H1 (cell line): ENCODE measurements at regions not wholly inside any gene's neighbourhood (a gene's known extent, or its start where the extent isn't known, plus 50 kb on each side); places are given as distances from the start of the nearest gene placed in this dataset.

Source experiments
- CTCF ChIA-PET: fragments of 300-600 bp; sonication (Branson Sonifier 250); formaldehyde crosslinking; loops from one replicate; lab custom pipeline; 2021; ENCODE audit not compliant: partially characterized antibody; lab: Charles Lee
- POLR2A ChIA-PET: fragments of 300-600 bp; sonication (Branson Sonifier 250); formaldehyde crosslinking; loops from one replicate; lab custom pipeline; 2021; ENCODE audit warnings: inconsistent platforms; ENCODE audit not compliant: partially characterized antibody; lab: Charles Lee
- DNase-seq, 2 experiments: peaks; one replicate each; pipeline versions ENCODE4 v3.0.0 to v3.0.0-alpha.2; 2010 to 2022; ENCODE audit warnings: low spot score in 2 of 2, low read depth in 1 of 2, mixed read lengths in 1 of 2
- FAIRE-seq: peaks from 2 replicates; lab custom pipeline; 2011; peaks lifted over from hg19 to GRCh38; lab: Jason Lieb, UNC
- H2AFZ ChIP-seq: 2 replicates; pipeline ENCODE4 v1.8.1; 2012; ENCODE audit warnings: low read length, inconsistent platforms
- H2AK5ac ChIP-seq: 2 replicates; pipeline ENCODE4 v1.6.1; 2013; ENCODE audit warnings: low read depth, low read length
- H2BK120ac ChIP-seq: replicated peaks from 2 replicates; pipeline ENCODE3; 2013; ENCODE audit warnings: low read depth, low read length, inconsistent platforms
- H2BK12ac ChIP-seq: 2 replicates; pipeline ENCODE4 v1.6.1; 2013; ENCODE audit warnings: low read depth, low read length
- H2BK15ac ChIP-seq: 2 replicates; pipeline ENCODE4 v1.6.1; 2013; ENCODE audit warnings: low read length
- H2BK20ac ChIP-seq: 2 replicates; pipeline ENCODE4 v1.6.1; 2013; ENCODE audit warnings: low read length
- H2BK5ac ChIP-seq: 2 replicates; pipeline ENCODE4 v1.6.1; 2013; ENCODE audit warnings: low read depth, low read length
- H3K14ac ChIP-seq: 2 replicates; pipeline ENCODE4 v1.6.1; 2013; ENCODE audit warnings: inconsistent platforms; ENCODE audit not compliant: insufficient read length
- H3K18ac ChIP-seq: 2 replicates; pipeline ENCODE4 v1.6.1; 2013; ENCODE audit warnings: low read length; ENCODE audit errors: extremely low read depth
- H3K23ac ChIP-seq: 2 replicates; pipeline ENCODE4 v1.6.1; 2013; ENCODE audit warnings: inconsistent platforms; ENCODE audit not compliant: insufficient read length
- H3K23me2 ChIP-seq: 2 replicates; pipeline ENCODE4 v1.6.1; 2013; ENCODE audit warnings: low read depth, low read length
- H3K27ac ChIP-seq: 2 replicates; pipeline ENCODE4 v1.6.1; 2011; ENCODE audit warnings: low read depth, low read length, inconsistent platforms
- H3K27me3 ChIP-seq, 4 experiments: replicated peaks in 1 of 4; 1 replicate in 1 of 4; 2 replicates in 3 of 4; pipeline versions ENCODE4 v1.6.1 to v1.8.1; 2011 to 2013; ENCODE audit warnings: low read length in 3 of 4, mild to moderate bottlenecking in 3 of 4, inconsistent platforms in 2 of 4, mixed read lengths in 2 of 4, moderate library complexity in 1 of 4; ENCODE audit not compliant: control insufficient read depth in 3 of 4, insufficient read depth in 3 of 4; ENCODE audit errors: extremely low read depth in 1 of 4
- H3K36me3 ChIP-seq, 4 experiments: 2 replicates each; pipeline versions ENCODE4 v1.6.1 to v1.8.1; 2011 to 2013; ENCODE audit warnings: mild to moderate bottlenecking in 4 of 4, low read length in 3 of 4, moderate library complexity in 2 of 4, control low read depth in 1 of 4, inconsistent platforms in 1 of 4; ENCODE audit not compliant: insufficient read depth in 4 of 4, control insufficient read depth in 2 of 4
- H3K4ac ChIP-seq: replicated peaks from 2 replicates; pipeline ENCODE3; 2013; ENCODE audit warnings: low read length, low read depth, mixed read lengths, inconsistent platforms; ENCODE audit not compliant: insufficient read length
- H3K4me1 ChIP-seq, 4 experiments: replicated peaks in 1 of 4; 1 replicate in 1 of 4; 2 replicates in 3 of 4; pipeline versions ENCODE4 v1.6.1 to v1.8.1; 2011 to 2013; ENCODE audit warnings: low read length in 3 of 4, inconsistent platforms in 2 of 4, mixed read lengths in 1 of 4; ENCODE audit not compliant: insufficient read depth in 4 of 4, control insufficient read depth in 3 of 4
- H3K4me2 ChIP-seq, 2 experiments: 2 replicates each; pipeline versions ENCODE4 v1.6.1 to v1.8.1; 2011 to 2013; ENCODE audit warnings: low read depth in 2 of 2, low read length in 2 of 2, control low read depth in 1 of 2, inconsistent platforms in 1 of 2, mild to moderate bottlenecking in 1 of 2; ENCODE audit not compliant: insufficient read depth in 1 of 2
- H3K4me3 ChIP-seq, 4 experiments: fragments of 200-600, 300-600 bp in 1 of 4; sonication (generic), shearing (Covaris generic), sonication (Bioruptor Twin) in 1 of 4; 2 replicates each; pipeline versions ENCODE4 v1.5.1 to v1.8.1; 2011 to 2016; ENCODE audit warnings: low read length in 4 of 4, low read depth in 3 of 4, control low read depth in 2 of 4, inconsistent platforms in 2 of 4, mild to moderate bottlenecking in 2 of 4, mixed read lengths in 1 of 4, moderate library complexity in 1 of 4; ENCODE audit not compliant: insufficient read depth in 2 of 4; ENCODE audit errors: extremely low read depth in 1 of 4
- H3K56ac ChIP-seq: replicated peaks from 2 replicates; pipeline ENCODE3; 2013; ENCODE audit warnings: low read depth, mild to moderate bottlenecking, mixed read lengths, low read length, inconsistent platforms; ENCODE audit not compliant: insufficient read length
- H3K79me1 ChIP-seq: 2 replicates; pipeline ENCODE4 v1.6.1; 2013; ENCODE audit warnings: low read depth, low read length, control low read depth
- H3K79me2 ChIP-seq, 2 experiments: 2 replicates each; pipeline versions ENCODE4 v1.6.1 to v1.8.1; 2012 to 2013; ENCODE audit warnings: low read length in 2 of 2, mild to moderate bottlenecking in 2 of 2, inconsistent platforms in 1 of 2; ENCODE audit not compliant: insufficient read depth in 2 of 2, control insufficient read depth in 1 of 2
- H3K9ac ChIP-seq, 4 experiments: replicated peaks in 1 of 4; 1 replicate in 1 of 4; 2 replicates in 3 of 4; pipeline versions ENCODE4 v1.6.1 to v1.8.1; 2011 to 2013; ENCODE audit warnings: low read depth in 3 of 4, low read length in 3 of 4, control low read depth in 2 of 4, mild to moderate bottlenecking in 2 of 4, moderate library complexity in 2 of 4, inconsistent platforms in 1 of 4; ENCODE audit errors: extremely low read depth in 1 of 4
- H3K9me3 ChIP-seq, 2 experiments: 2 replicates each; pipeline versions ENCODE4 v1.6.1 to v1.8.1; 2012 to 2013; ENCODE audit warnings: mild to moderate bottlenecking in 2 of 2, moderate library complexity in 2 of 2, control low read depth in 1 of 2, inconsistent platforms in 1 of 2, low read depth in 1 of 2, low read length in 1 of 2, mixed read lengths in 1 of 2; ENCODE audit not compliant: insufficient read depth in 2 of 2
- H4K20me1 ChIP-seq, 2 experiments: replicated peaks in 1 of 2; 2 replicates each; pipeline versions ENCODE3 to v1.8.1; 2011 to 2013; ENCODE audit warnings: inconsistent platforms in 2 of 2, low read length in 2 of 2, mild to moderate bottlenecking in 1 of 2; ENCODE audit not compliant: insufficient read depth in 2 of 2, control insufficient read depth in 1 of 2
- H4K5ac ChIP-seq: 2 replicates; pipeline ENCODE4 v1.6.1; 2013; ENCODE audit warnings: low read length, low read depth, mixed read lengths, inconsistent platforms; ENCODE audit not compliant: insufficient read length
- H4K8ac ChIP-seq: 2 replicates; pipeline ENCODE4 v1.8.0; 2013; ENCODE audit warnings: mild to moderate bottlenecking, moderate library complexity, low read length, inconsistent platforms; ENCODE audit not compliant: insufficient read depth; ENCODE audit errors: extremely low read depth
- H4K91ac ChIP-seq: replicated peaks from 2 replicates; pipeline ENCODE3; 2013; ENCODE audit warnings: low read length, mixed read lengths, inconsistent platforms; ENCODE audit not compliant: insufficient read length
- FOSL1 ChIP-seq: IDR thresholded peaks from 2 replicates; pipeline ENCODE4 v1.6.1; 2011; ENCODE audit warnings: mild to moderate bottlenecking, low read depth, low read length, moderate library complexity; ENCODE audit not compliant: insufficient read depth
- KDM1A ChIP-seq: fragments of 200-600, 300-600 bp; sonication (generic); IDR thresholded peaks from 2 replicates; pipeline ENCODE4 v1.7.1; 2016; ENCODE audit warnings: mild to moderate bottlenecking, low read length, borderline replicate concordance
- NRF1 ChIP-seq: IDR thresholded peaks from 2 replicates; pipeline ENCODE4 v1.6.1; 2011; ENCODE audit warnings: mild to moderate bottlenecking, low read depth, low read length, improper control_type of control experiment
- POLR2AphosphoS5 ChIP-seq: IDR thresholded peaks from 2 replicates; pipeline ENCODE4 v1.6.1; 2011; ENCODE audit warnings: low read depth, low read length
- SUZ12 ChIP-seq: fragments of 200-600 bp; sonication (generic); IDR thresholded peaks from 2 replicates; pipeline ENCODE4 v1.6.1; 2012; ENCODE audit warnings: mild to moderate bottlenecking, inconsistent platforms, low read length, moderate library complexity, mixed read lengths
- TEAD4 ChIP-seq: IDR thresholded peaks from 2 replicates; pipeline ENCODE4 v1.6.1; 2012; ENCODE audit warnings: low read depth, low read length, inconsistent platforms, mixed read lengths
- WGBS, 2 experiments: shearing (Covaris generic) in 1 of 2; methylation state at CpG; one replicate each; pipeline versions ENCODE4 v1.1.6 to v1.1.7; 2013 to 2015; ENCODE audit warnings: low lambda C conversion rate in 2 of 2, mixed read lengths in 2 of 2, inconsistent platforms in 1 of 2, low coverage in 1 of 2, missing lambda C conversion rate in 1 of 2; ENCODE audit not compliant: insufficient replicate concordance in 2 of 2, insufficient coverage in 1 of 2, insufficient read length in 1 of 2; ENCODE audit errors: extremely low coverage in 1 of 2, missing lambda C conversion rate in 1 of 2; 5-methylcytosine and 5-hydroxymethylcytosine counted together

DNA sequence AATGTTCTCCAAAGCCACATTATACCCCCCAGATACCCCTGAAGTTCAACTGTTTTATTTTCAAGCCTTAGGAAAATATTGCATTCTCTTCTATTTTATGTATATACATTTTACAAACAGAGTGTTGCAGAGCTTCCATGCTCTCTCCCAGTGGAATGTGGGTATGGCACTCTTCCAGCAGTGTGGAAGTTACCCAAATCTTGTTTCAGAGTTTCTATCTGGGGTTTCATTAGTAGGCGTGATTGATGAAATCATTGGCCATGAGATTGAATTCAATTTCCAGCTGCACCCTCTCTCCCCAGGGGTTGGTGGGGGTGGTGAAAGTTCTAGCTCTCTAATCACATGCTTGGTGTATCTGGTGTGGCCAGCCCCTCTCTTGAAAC lies 350.4 kb downstream of the RPS24 start:
- H4K8ac ChIP-seq: no peak overlapping the region
- no peak overlapping the region for H2BK12ac ChIP-seq
- H3K23ac ChIP-seq: no peak overlapping the region
- H4K5ac ChIP-seq: no peak overlapping the region
- no peaks in the 10 kb centered on the region for H3K23me2 ChIP-seq
- no peak overlapping the region for H3K27ac ChIP-seq
- H3K9ac ChIP-seq: no peak overlapping the region
- H2BK20ac ChIP-seq: no peak overlapping the region
- H4K20me1 ChIP-seq: no peaks in the 10 kb centered on the region
- H3K56ac ChIP-seq: no peak overlapping the region
- H4K91ac ChIP-seq: no peak overlapping the region
- POLR2A ChIA-PET: no interaction called here
- no peaks in the 10 kb centered on the region for H3K36me3 ChIP-seq
- 100% methylated on average over 1 of the region's 1 CpG; no CpG with 5 or more reads in 1 of the 2 experiments for WGBS, 2 experiments
- DNase-seq (no peak), FAIRE-seq (no peak)
- no peak overlapping the region for H3K18ac ChIP-seq
- peaks cover 4 to 5% of the 10 kb centered on the region in 2 experiments; a peak in 2 of 4 replicates for H3K9me3 ChIP-seq
- H3K4me3 ChIP-seq: no peak overlapping the region
- no peak overlapping the region for H3K4me2 ChIP-seq
- no peak overlapping the region for H2BK15ac ChIP-seq
- no peak overlapping the region for H3K4ac ChIP-seq
- no peak overlapping the region for H2AK5ac ChIP-seq
- H3K79me1 ChIP-seq: no peaks in the 10 kb centered on the region
- no peak for TF ChIP-seq POLR2AphosphoS5
- TF ChIP-seq TEAD4: no peak
- no peak for TF ChIP-seq SUZ12
- no peak for TF ChIP-seq FOSL1
- no peak for TF ChIP-seq KDM1A
- no peak for TF ChIP-seq NRF1
- no peak overlapping the region for H2AFZ ChIP-seq
- H3K4me1 ChIP-seq: peaks cover 0 to 3% (median 0%) of the 10 kb centered on the region in 4 experiments; a peak in 1 of 7 replicates
- no peak overlapping the region for H2BK5ac ChIP-seq
- no peaks in the 10 kb centered on the region; a peak in 1 of 4 replicates for H3K79me2 ChIP-seq
- CTCF ChIA-PET: interaction anchor here (0.6 to 1.0 kb wide), 2 partner anchors 276 to 337 kb away, joined by 3 to 5 read pairs; no protein-coding TSS in a partner anchor
- no peak overlapping the region for H2BK120ac ChIP-seq
- H3K14ac ChIP-seq: no peak overlapping the region
- H3K27me3 ChIP-seq: no peaks in the 10 kb centered on the region
